Caco-2 (cell line): ENCODE measurements at regions not wholly inside any gene's neighbourhood (a gene's known extent, or its start where the extent isn't known, plus 50 kb on each side); places are given as distances from the start of the nearest gene placed in this dataset.

Experiments
- BruUV-seq: library from RNA; stranded (reverse); fragments of 400-500 nt; replicated peaks from 2 replicates; lab custom pipeline; 2021; lab: Mats Ljungman, UMichigan
- CTCF ChIA-PET: fragments of 300-600 bp; sonication (Branson Sonifier 250); formaldehyde crosslinking; loops from one replicate; lab custom pipeline; 2022; ENCODE audit warnings: antibody characterized with exemption; lab: Charles Lee
- POLR2A ChIA-PET: fragments of 300-600 bp; sonication (Branson Sonifier 250); formaldehyde crosslinking; loops from one replicate; lab custom pipeline; 2022; ENCODE audit warnings: antibody characterized with exemption; lab: Charles Lee
- DNase-seq, 2 experiments: peaks; one replicate each; pipeline versions ENCODE4 v3.0.0 to v3.0.0-alpha.2; 2020 to 2022
- H3K27me3 ChIP-seq: replicated peaks from 2 replicates; pipeline ENCODE4 v1.6.0; 2011; ENCODE audit warnings: low read length; ENCODE audit not compliant: control insufficient read depth, insufficient read depth
- H3K36me3 ChIP-seq: 2 replicates; pipeline ENCODE4 v1.5.1; 2011; ENCODE audit warnings: low read length; ENCODE audit not compliant: control insufficient read depth, insufficient read depth
- H3K4me1 ChIP-seq: fragments of 250-450 bp; sonication (Bioruptor Pico); 2 replicates; pipeline ENCODE4 v1.5.1; 2020; ENCODE audit warnings: mild to moderate bottlenecking
- H3K4me3 ChIP-seq: 2 replicates; pipeline ENCODE4 v1.5.1; 2011; ENCODE audit warnings: low read depth, mild to moderate bottlenecking, control low read depth, low read length
- H3K9me3 ChIP-seq: fragments of 250-450 bp; sonication (Bioruptor Pico); 2 replicates; pipeline ENCODE4 v1.5.1; 2020; ENCODE audit warnings: mild to moderate bottlenecking, moderate library complexity
- H3K27ac Mint-ChIP-seq: one replicate; pipeline ENCODE4 v1.8.0; 2022; ENCODE audit warnings: mixed read lengths; ENCODE audit not compliant: unreplicated experiment
- H3K27me3 Mint-ChIP-seq: one replicate; pipeline ENCODE4 v1.8.0; 2022; ENCODE audit warnings: mixed read lengths; ENCODE audit not compliant: insufficient read depth, unreplicated experiment
- H3K36me3 Mint-ChIP-seq: one replicate; pipeline ENCODE4 v1.8.0; 2022; ENCODE audit warnings: mild to moderate bottlenecking, mixed read lengths; ENCODE audit not compliant: insufficient read depth, unreplicated experiment
- H3K4me1 Mint-ChIP-seq: one replicate; pipeline ENCODE4 v1.8.0; 2022; ENCODE audit warnings: low read depth, mixed read lengths; ENCODE audit not compliant: unreplicated experiment
- H3K4me3 Mint-ChIP-seq: one replicate; pipeline ENCODE4 v1.8.0; 2022; ENCODE audit warnings: mild to moderate bottlenecking, moderate library complexity, mixed read lengths; ENCODE audit not compliant: unreplicated experiment
- H3K9me3 Mint-ChIP-seq: one replicate; pipeline ENCODE4 v1.8.0; 2022; ENCODE audit warnings: mixed read lengths; ENCODE audit not compliant: unreplicated experiment
- CTCF ChIP-seq, 2 experiments: fragments of 200-600 bp in 1 of 2; IDR thresholded peaks; 1 replicate in 1 of 2; 2 replicates in 1 of 2; pipeline versions ENCODE4 v1.5.1 to v1.8.0; 2011 to 2022; ENCODE audit warnings: antibody characterized with exemption in 1 of 2, control low read depth in 1 of 2, inconsistent platforms in 1 of 2, low read depth in 1 of 2, low read length in 1 of 2, mild to moderate bottlenecking in 1 of 2, moderate library complexity in 1 of 2; ENCODE audit not compliant: insufficient read depth in 1 of 2, severe bottlenecking in 1 of 2, unreplicated experiment in 1 of 2
- intact Hi-C: fragments of 100-400 bp; cut with micrococcal nuclease; formaldehyde crosslinking; loops from one replicate; pipeline ENCODE4 v1.10.0; 2022; ENCODE audit not compliant: unreplicated experiment

- Mint-ChIP-seq H3K27me3 (no peaks in the 10 kb centered on the region), H3K4me1 (no peaks in the 10 kb centered on the region), H3K4me3 (no peak overlapping the region), H3K9me3 (no peaks in the 10 kb centered on the region), H3K27ac (no peak overlapping the region), H3K36me3 (no peaks in the 10 kb centered on the region)
- no peaks in the 10 kb centered on the region for H3K4me1 ChIP-seq
- no peak overlapping the region for H3K4me3 ChIP-seq
- no peak for DNase-seq
- H3K27me3 ChIP-seq, result no peaks in the 10 kb centered on the region
- H3K36me3 ChIP-seq, result no peaks in the 10 kb centered on the region
- ChIA-PET POLR2A (no interaction called here), CTCF (no interaction called here)
- intact Hi-C loops, result no loop called here
- BruUV-seq, result no TSS peak
- no peak for TF ChIP-seq CTCF (IDR thresholded peaks at IDR 0.05; ENCODE audit: insufficient read depth in 1 of 2, low read depth in 1 of 2, low read length in 1 of 2, severe bottlenecking in 1 of 2, unreplicated experiment in 1 of 2)
- H3K9me3 ChIP-seq, result no peaks in the 10 kb centered on the region; the same call in 1 of the 2 replicates
These were observed 138.6 kb downstream of the ERMARD start for GRCh38 chr6:169890049-169890448.

DNA sequence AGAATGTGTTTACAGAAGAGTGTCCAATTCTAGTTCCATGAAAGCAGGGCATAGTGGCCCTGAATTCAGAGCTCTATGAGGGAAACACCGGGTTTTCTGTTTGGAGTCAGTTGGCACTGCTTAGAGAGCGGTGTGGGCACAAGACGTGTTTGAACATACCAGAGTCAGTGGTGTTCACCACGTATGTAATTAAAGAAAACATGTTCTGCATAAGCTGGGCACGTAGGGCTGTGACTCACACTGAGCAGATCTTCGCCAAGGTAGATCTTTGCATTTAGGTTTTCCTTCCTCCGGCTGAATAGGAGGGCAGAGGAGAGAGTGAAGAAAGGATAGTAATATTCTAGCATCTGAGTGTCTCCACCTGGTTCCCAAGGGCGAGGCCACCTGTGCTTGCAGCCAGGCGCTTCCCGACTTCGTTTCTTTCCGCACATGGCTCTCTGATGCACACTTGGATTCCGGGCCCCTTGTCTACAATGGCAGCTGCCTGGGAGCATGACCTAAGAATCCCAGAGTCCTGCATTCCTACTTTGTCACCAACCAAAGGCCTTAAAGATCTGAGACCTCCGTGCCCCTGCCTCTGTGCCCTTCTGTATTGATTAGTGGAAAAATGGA is 136.2 kb downstream of the ERMARD start:
- H3K36me3 ChIP-seq, result no peaks in the 10 kb centered on the region
- Mint-ChIP-seq H3K27me3 (no peaks in the 10 kb centered on the region), H3K4me1 (no peaks in the 10 kb centered on the region), H3K4me3 (no peak overlapping the region), H3K27ac (no peak overlapping the region), H3K9me3 (no peaks in the 10 kb centered on the region), H3K36me3 (no peaks in the 10 kb centered on the region)
- no peak for DNase-seq
- CTCF ChIA-PET, result no interaction called here
- H3K27me3 ChIP-seq, result no peaks in the 10 kb centered on the region
- no TSS peak for BruUV-seq
- POLR2A ChIA-PET, result no interaction called here
- TF ChIP-seq CTCF (IDR thresholded peaks at IDR 0.05; ENCODE audit: insufficient read depth in 1 of 2, low read depth in 1 of 2, low read length in 1 of 2, severe bottlenecking in 1 of 2, unreplicated experiment in 1 of 2), result no peak
- H3K4me1 ChIP-seq, result no peaks in the 10 kb centered on the region
- H3K9me3 ChIP-seq, result no peaks in the 10 kb centered on the region; the same call in 1 of the 2 replicates
- intact Hi-C loops, result no loop called here
- H3K4me3 ChIP-seq, result no peak overlapping the region

DNA sequence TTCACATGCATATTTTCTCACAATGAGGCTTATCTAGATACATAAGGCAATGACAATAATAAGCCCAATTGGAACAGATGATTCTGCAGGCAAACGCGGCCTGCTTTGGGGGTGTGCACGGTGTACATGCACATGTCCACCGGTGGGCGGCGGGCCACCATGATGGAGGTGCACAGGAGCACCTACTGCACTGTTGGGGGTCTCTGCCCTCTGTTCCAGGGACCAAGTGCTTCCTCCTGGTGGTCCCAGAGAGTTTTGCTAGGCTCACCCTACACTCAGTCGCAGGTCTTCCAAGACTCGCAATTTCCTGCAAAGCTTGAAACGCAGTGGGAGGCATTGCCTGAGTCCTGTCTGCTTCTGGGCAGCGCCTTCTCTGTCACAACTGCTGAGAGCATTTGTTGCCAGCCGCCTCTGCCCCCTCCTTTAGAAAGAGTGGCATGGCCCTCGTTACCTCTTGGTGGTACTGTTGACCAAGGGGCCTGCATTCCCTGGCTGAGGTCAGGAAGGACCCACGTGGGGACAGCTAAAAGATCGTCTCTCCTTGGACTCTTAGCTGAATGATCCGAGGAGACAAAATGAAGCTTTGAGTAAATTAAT is 135.3 kb downstream of the ERMARD start:
- no peak overlapping the region for H3K4me3 ChIP-seq
- H3K9me3 ChIP-seq, result no peaks in the 10 kb centered on the region; the same call in 1 of the 2 replicates
- no peaks in the 10 kb centered on the region for H3K36me3 ChIP-seq
- H3K4me3 Mint-ChIP-seq, result no peak overlapping the region
- H3K27ac Mint-ChIP-seq, result no peak overlapping the region
- no TSS peak for BruUV-seq
- H3K36me3 Mint-ChIP-seq, result no peaks in the 10 kb centered on the region
- intact Hi-C loops, result no loop called here
- TF ChIP-seq CTCF (IDR thresholded peaks at IDR 0.05; ENCODE audit: insufficient read depth in 1 of 2, low read depth in 1 of 2, low read length in 1 of 2, severe bottlenecking in 1 of 2, unreplicated experiment in 1 of 2), result no peak
- no peaks in the 10 kb centered on the region for H3K4me1 Mint-ChIP-seq
- DNase-seq, result no peak
- H3K27me3 Mint-ChIP-seq, result no peaks in the 10 kb centered on the region
- H3K27me3 ChIP-seq, result no peaks in the 10 kb centered on the region
- POLR2A ChIA-PET, result no interaction called here
- CTCF ChIA-PET, result no interaction called here
- H3K9me3 Mint-ChIP-seq, result no peaks in the 10 kb centered on the region
- H3K4me1 ChIP-seq, result no peaks in the 10 kb centered on the region
